Stomach (tissue), 4 donors: ENCODE measurements at regions not wholly inside any gene's neighbourhood (a gene's known extent, or its start where the extent isn't known, plus 50 kb on each side); places are given as distances from the start of the nearest gene placed in this dataset.

Source experiments
- POLR2A ChIP-seq, 4 donors: fragments of 450-650 bp; IDR thresholded peaks; one replicate each; pipeline ENCODE4 v1.6.1; 2016; ENCODE audit warnings: antibody characterized with exemption in 4 of 4, control low read depth in 2 of 4, mild to moderate bottlenecking in 1 of 4, moderate library complexity in 1 of 4
- TF ChIP-seq, protein P1 (sequence below), 7 experiments: fragments of 450-650 bp in 4 of 7; fragments of 200-600 bp in 3 of 7; sonication (generic) in 3 of 7; IDR thresholded peaks; one replicate each; pipeline ENCODE4 v1.5.1; 2016 to 2019; ENCODE audit warnings: antibody characterized with exemption in 7 of 7, control low read depth in 2 of 7, mild to moderate bottlenecking in 1 of 7

DNA sequence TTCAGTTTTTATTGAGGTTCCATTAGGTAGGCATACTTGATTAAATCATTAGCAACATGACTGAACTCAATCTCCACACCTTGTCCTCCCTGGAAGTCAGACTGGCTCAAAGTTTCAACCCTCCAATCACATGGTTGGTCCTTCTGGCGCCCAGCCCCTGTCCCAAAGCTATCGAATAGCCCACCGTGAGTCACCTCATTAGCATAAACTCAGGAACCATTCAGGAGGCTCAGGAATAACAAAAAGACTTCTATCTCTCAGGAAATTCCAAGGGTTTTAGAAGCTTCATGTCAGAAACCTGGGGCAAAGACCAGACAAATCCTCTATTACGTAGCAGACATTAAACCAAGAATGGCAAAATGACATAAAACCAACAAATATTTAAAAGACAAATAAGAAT, 78.6 kb downstream of the RGS2 start:
- TF ChIP-seq, protein P1, sequence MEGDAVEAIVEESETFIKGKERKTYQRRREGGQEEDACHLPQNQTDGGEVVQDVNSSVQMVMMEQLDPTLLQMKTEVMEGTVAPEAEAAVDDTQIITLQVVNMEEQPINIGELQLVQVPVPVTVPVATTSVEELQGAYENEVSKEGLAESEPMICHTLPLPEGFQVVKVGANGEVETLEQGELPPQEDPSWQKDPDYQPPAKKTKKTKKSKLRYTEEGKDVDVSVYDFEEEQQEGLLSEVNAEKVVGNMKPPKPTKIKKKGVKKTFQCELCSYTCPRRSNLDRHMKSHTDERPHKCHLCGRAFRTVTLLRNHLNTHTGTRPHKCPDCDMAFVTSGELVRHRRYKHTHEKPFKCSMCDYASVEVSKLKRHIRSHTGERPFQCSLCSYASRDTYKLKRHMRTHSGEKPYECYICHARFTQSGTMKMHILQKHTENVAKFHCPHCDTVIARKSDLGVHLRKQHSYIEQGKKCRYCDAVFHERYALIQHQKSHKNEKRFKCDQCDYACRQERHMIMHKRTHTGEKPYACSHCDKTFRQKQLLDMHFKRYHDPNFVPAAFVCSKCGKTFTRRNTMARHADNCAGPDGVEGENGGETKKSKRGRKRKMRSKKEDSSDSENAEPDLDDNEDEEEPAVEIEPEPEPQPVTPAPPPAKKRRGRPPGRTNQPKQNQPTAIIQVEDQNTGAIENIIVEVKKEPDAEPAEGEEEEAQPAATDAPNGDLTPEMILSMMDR (IDR thresholded peaks at IDR 0.05): no peak
- no peak for TF ChIP-seq POLR2A (IDR thresholded peaks at IDR 0.05)
